ENCODE measurements at regions not wholly inside any gene's neighbourhood (a gene's known extent, or its start where the extent isn't known, plus 50 kb on each side); places are given as distances from the start of the nearest gene placed in this dataset.
A peak's percentile ranks its signal among the peaks of the same experiment; 100 is the strongest.

- Mint-ChIP-seq H3K27ac (no peak overlapping the region), H3K27me3 (peaks cover 3% of the 10 kb centered on the region), H3K36me3 (ENCODE audit: low read depth) (no peaks in the 10 kb centered on the region), H3K4me1 (no peaks in the 10 kb centered on the region), H3K9me3 (no peaks in the 10 kb centered on the region), H3K4me3 (no peak overlapping the region)
- no peak for ATAC-seq (replicated peaks)
These were observed 107.9 kb upstream of the GRAMD2B start for GRCh38 chr5:126315341-126315740.

GRCh38 chr5:126332326-126332725, 90.9 kb upstream of the GRAMD2B start:
- ATAC-seq (replicated peaks), result no peak
- Mint-ChIP-seq H3K4me1 (no peaks in the 10 kb centered on the region), H3K27me3 (no peaks in the 10 kb centered on the region), H3K27ac (no peak overlapping the region), H3K4me3 (no peak overlapping the region), H3K9me3 (no peaks in the 10 kb centered on the region), H3K36me3 (ENCODE audit: low read depth) (no peaks in the 10 kb centered on the region)

- no peaks in the 10 kb centered on the region for H3K36me3 Mint-ChIP-seq (ENCODE audit: low read depth)
- H3K9me3 Mint-ChIP-seq, result no peaks in the 10 kb centered on the region
- H3K4me3 Mint-ChIP-seq, result no peak overlapping the region
- ATAC-seq (replicated peaks), result no peak
- no peaks in the 10 kb centered on the region for H3K27me3 Mint-ChIP-seq
- no peaks in the 10 kb centered on the region for H3K4me1 Mint-ChIP-seq
- no peak overlapping the region for H3K27ac Mint-ChIP-seq
These were observed 88.4 kb upstream of the GRAMD2B start for GRCh38 chr5:126334760-126335159.

GRCh38 chr5:126335886-126336285, 87.3 kb upstream of the GRAMD2B start:
- Mint-ChIP-seq H3K27me3 (no peaks in the 10 kb centered on the region), H3K36me3 (ENCODE audit: low read depth) (no peaks in the 10 kb centered on the region), H3K4me3 (no peak overlapping the region), H3K9me3 (no peaks in the 10 kb centered on the region), H3K27ac (no peak overlapping the region), H3K4me1 (no peaks in the 10 kb centered on the region)
- no peak for ATAC-seq (replicated peaks)

GRCh38 chr5:126338635-126339034, 84.6 kb upstream of the GRAMD2B start:
- H3K4me3 Mint-ChIP-seq, result no peak overlapping the region
- ATAC-seq (replicated peaks), result no peak
- H3K4me1 Mint-ChIP-seq, result no peaks in the 10 kb centered on the region
- H3K36me3 Mint-ChIP-seq (ENCODE audit: low read depth), result no peaks in the 10 kb centered on the region
- no peak overlapping the region for H3K27ac Mint-ChIP-seq
- no peaks in the 10 kb centered on the region for H3K27me3 Mint-ChIP-seq
- no peaks in the 10 kb centered on the region for H3K9me3 Mint-ChIP-seq

GRCh38 chr5:126339215-126339805, 83.9 kb upstream of the GRAMD2B start:
- Mint-ChIP-seq H3K4me3 (no peak overlapping the region), H3K36me3 (ENCODE audit: low read depth) (no peaks in the 10 kb centered on the region), H3K9me3 (no peaks in the 10 kb centered on the region), H3K4me1 (no peaks in the 10 kb centered on the region), H3K27me3 (no peaks in the 10 kb centered on the region), H3K27ac (no peak overlapping the region)
- no peak for ATAC-seq (replicated peaks)

- no peak overlapping the region for H3K4me3 Mint-ChIP-seq
These were observed 81.1 kb upstream of the GRAMD2B start for GRCh38 chr5:126341906-126342630.

GRCh38 chr5:126348855-126349635, 74.2 kb upstream of the GRAMD2B start:
- ATAC-seq (replicated peaks), result no peak
- Mint-ChIP-seq H3K36me3 (ENCODE audit: low read depth) (no peaks in the 10 kb centered on the region), H3K27me3 (peaks cover 14% of the 10 kb centered on the region), H3K27ac (no peak overlapping the region), H3K4me3 (no peak overlapping the region), H3K4me1 (no peaks in the 10 kb centered on the region), H3K9me3 (no peaks in the 10 kb centered on the region)

More at GRCh38 chr5:126341906-126342630, 81.1 kb upstream of the GRAMD2B start:
- Mint-ChIP-seq H3K27me3 (peaks cover 14% of the 10 kb centered on the region), H3K4me1 (no peaks in the 10 kb centered on the region), H3K36me3 (ENCODE audit: low read depth) (no peaks in the 10 kb centered on the region), H3K9me3 (no peaks in the 10 kb centered on the region), H3K27ac (no peak overlapping the region)
- ATAC-seq (replicated peaks), result no peak

- Mint-ChIP-seq H3K36me3 (ENCODE audit: low read depth) (no peaks in the 10 kb centered on the region), H3K9me3 (no peaks in the 10 kb centered on the region), H3K4me1 (peaks cover 5% of the 10 kb centered on the region), H3K4me3 (no peak overlapping the region), H3K27ac (no peak overlapping the region), H3K27me3 (peaks cover 1% of the 10 kb centered on the region)
- ATAC-seq (replicated peaks), result no peak
These were observed 72.1 kb upstream of the GRAMD2B start for GRCh38 chr5:126351153-126351552.

- Mint-ChIP-seq H3K9me3 (no peaks in the 10 kb centered on the region), H3K4me1 (peaks cover 5% of the 10 kb centered on the region), H3K27ac (peak overlapping the region; percentile 26), H3K27me3 (no peaks in the 10 kb centered on the region), H3K36me3 (ENCODE audit: low read depth) (no peaks in the 10 kb centered on the region), H3K4me3 (peak overlapping the region; percentile 46)
- peak; percentile 68 for ATAC-seq (replicated peaks)
These were observed 69.0 kb upstream of the GRAMD2B start for GRCh38 chr5:126354012-126354857.

- no peaks in the 10 kb centered on the region for H3K9me3 Mint-ChIP-seq
- H3K36me3 Mint-ChIP-seq (ENCODE audit: low read depth), result no peaks in the 10 kb centered on the region
- no peak overlapping the region for H3K4me3 Mint-ChIP-seq
- H3K27ac Mint-ChIP-seq, result no peak overlapping the region
- peaks cover 5% of the 10 kb centered on the region for H3K4me1 Mint-ChIP-seq
- H3K27me3 Mint-ChIP-seq, result no peaks in the 10 kb centered on the region
- no peak for ATAC-seq (replicated peaks)
These were observed 68.1 kb upstream of the GRAMD2B start for GRCh38 chr5:126354858-126355731.

- Mint-ChIP-seq H3K27me3 (no peaks in the 10 kb centered on the region), H3K4me3 (no peak overlapping the region), H3K27ac (no peak overlapping the region), H3K36me3 (ENCODE audit: low read depth) (no peaks in the 10 kb centered on the region), H3K4me1 (peaks cover 5% of the 10 kb centered on the region), H3K9me3 (no peaks in the 10 kb centered on the region)
- ATAC-seq (replicated peaks), result no peak
These were observed 67.3 kb upstream of the GRAMD2B start for GRCh38 chr5:126355940-126356339.

GRCh38 chr5:126357585-126358342, 65.4 kb upstream of the GRAMD2B start:
- Mint-ChIP-seq H3K27ac (no peak overlapping the region), H3K27me3 (no peaks in the 10 kb centered on the region), H3K36me3 (ENCODE audit: low read depth) (no peaks in the 10 kb centered on the region), H3K9me3 (no peaks in the 10 kb centered on the region), H3K4me1 (peaks cover 5% of the 10 kb centered on the region), H3K4me3 (no peak overlapping the region)
- ATAC-seq (replicated peaks), result no peak

Data from activated T-helper 17 cell treated with anti-CD3 and anti-CD28 coated beads, Interleukin-2, amount 50 U/mL, for 72 hours (primary cell).